ENCODE measurements at regions not wholly inside any gene's neighbourhood (a gene's known extent, or its start where the extent isn't known, plus 50 kb on each side); places are given as distances from the start of the nearest gene placed in this dataset.

DNA sequence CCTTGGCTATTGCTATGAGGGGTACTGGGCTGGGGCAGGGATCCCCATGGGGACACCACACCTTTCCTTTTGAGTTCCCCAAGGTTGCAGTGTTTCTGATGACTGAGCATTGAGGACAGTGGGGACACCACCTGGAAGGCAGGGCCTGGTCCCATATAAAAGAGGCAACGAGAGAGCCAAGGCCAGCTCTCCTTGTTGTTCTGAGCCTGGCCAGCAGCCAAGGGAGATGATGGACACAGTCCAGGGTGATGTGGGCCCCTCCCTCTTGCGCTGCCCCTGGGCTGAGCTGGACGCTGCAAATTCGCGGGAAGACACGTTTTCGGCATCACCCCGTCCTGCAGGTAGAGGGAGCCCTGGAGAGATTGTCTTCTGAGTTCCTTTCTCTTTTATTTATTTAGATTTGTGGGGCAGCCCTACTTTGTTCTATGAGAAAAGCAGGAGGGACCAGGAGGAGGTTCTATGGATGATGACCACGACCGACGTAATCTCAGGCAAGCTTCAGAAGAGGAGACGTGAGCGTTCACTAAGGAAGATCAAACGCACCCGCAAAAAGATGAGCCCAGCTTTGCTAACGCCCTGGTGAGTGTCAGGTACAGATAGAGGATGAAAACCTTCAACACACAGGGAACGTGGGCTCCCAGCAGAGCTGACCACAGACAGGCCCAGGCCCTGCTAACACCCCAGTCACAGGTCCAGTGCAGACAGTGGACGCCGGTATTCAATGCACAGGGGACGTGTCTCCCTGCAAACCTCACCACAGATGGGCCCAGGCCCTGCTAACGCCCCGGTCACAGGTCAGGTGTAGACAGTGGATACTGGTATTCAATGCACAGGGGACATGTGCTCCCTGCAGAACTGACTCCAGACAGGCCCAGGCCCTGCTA lies 97.4 kb downstream of the SHOX start:
- DNase-seq = no peak

DNA sequence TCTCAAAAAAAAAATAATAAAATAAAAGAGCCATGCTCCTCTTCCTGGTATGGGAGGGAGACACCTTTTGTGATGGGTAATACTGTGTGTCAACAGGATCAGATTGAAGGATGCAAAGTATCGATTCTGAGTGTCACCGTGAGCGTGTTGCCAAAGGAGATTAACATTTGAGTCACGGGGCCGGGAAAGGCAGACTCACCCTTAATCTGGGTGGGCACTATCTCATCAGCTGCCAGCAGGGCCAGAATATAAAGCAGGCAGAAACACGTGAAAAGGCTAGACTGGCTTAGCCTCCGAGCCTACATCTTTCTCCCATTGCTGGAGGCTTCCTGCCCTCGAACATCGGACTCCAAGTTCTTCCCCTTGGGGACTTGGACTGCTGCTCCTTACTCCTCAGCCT lies 95.4 kb downstream of the SHOX start:
- no peak for DNase-seq

DNA sequence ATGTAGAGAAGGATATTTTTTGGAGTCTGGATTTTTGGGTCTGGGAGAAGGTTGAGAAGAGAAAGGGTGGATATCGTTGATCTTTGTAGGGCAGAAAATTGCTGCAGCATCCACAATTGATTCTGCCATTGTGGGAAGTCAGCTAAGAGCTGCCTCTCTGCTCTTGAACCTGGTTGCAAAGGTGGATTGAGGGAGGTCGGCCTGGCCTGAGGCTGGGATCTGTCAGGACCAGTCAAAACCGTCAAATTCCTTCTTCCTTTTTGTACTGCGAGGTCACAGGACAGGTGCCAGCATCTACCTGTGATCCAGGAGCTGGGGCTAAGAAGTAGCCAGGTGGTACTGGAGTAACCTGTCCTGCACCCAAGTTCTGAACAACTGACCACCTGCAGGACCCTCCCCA lies 93.7 kb downstream of the SHOX start:
- DNase-seq = no peak

DNA sequence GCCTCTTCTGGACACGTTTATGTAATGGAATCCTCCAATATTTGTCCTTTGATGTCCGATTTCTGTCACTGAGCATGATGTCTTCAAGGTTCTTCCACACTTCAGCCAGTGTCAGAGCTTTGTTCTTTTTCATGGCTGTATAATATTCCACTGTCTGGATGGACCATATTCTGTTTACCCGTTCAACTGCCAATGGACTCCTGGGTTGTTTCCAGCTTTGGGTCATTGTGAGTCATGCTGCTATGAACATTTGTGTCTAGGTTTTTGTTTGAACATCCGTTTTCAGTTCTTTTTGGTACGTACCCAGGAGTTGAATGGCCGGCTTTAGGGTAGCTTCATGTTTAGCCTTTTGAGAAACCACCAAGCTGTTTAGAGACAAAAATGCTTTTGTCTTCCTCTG lies 93.2 kb downstream of the SHOX start:
- no peak for DNase-seq

DNA sequence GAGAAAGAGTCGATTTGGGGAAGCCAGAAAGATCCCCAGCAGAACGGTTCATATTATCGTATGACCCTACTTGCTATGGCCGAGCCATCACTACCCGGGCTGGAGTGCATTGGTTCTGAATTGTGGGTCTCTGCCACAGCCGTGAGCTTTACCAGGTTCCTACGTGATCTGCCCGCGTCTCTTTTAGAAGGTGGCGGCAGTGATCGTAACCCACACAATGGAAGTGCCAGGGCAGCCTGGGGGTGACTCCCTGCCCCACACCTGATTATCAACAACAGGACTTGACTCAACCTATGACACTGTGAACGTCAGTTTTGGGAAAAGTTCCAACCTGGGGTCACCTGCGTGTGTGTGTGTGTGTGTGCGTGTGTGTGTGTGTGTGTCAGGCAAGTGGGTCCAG lies 90.8 kb downstream of the SHOX start:
- no peak for DNase-seq

DNA sequence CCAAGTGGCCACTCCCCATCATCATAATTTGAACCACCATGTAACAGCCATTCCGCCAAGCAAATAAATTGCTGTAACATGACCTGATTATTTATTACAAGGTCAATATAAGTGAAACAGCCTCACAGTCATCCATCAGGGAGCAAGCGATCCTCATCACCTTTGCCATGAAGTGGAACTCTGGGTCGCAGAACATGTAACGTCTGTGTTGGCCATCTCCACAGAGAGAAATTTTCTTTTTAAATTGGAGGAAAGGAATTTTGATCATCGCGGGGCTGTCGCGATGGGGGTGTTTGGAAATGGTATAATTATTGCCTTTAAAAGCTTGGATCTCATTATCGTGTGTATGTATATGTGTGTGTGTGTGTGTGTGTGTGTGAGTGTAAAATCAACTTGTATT lies 90.2 kb downstream of the SHOX start:
- no peak for DNase-seq

DNA sequence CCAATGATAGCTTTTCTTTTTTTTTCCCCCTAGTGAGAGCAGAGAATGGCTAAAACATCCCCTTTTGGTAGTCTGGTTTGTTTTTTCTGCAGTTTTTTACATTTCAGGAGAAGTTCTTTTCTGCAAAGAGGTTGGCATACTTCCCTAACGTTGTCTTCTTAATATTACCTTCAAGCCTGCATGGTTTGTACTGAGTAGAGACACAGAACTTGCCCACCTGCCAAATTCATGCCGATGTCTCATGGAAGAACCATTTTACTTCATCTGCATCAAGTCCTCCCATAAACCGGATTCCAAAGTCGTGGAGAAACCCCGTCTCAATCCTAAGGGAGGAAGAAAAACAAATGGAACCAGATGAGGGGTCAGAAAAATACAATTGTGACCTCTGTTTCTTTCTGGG lies 89.7 kb downstream of the SHOX start:
- DNase-seq = no peak

DNA sequence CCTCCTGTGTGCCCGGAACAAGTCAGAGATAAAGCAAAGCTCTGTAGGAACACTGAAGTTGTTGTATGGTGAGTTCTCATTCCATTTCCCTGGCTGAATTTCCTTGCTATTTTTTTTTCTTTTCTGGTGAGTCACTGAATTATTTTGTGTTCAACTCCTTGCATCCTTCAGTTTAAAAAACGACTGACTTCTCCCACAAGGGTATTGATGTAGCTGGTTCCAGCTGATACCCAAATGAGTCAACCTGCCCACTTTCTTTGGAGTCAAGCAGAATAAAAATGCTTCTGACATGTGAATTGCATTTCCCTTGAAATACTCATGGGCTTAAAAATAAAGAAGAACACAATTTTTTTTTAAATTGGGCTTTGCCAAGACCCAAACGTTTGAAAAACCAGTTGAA lies 85.5 kb downstream of the SHOX start:
- DNase-seq = no peak

DNA sequence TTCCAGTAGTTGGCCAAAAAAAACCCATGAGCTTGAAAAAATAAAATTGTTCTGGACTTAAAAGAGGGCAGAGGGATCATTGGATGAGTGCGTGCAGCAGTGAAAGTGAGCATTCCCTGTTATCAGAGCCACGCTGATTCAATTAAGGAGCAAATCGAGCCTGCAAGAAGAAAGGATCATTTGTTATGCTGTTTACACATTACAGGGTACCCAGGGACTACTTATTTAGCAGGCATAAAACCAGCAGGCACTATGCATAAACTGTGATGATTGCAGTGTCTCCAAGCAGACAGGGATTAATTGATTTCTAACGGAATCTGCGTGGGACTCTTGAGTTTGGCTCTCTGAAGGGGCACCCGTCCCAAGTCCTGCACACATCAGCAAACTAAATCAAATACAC lies 83.5 kb downstream of the SHOX start:
- DNase-seq = no peak

Data from SIG-M5 (cell line).